ENCODE measurements at regions not wholly inside any gene's neighbourhood (a gene's known extent, or its start where the extent isn't known, plus 50 kb on each side); places are given as distances from the start of the nearest gene placed in this dataset.

- TF ChIP-seq PHF8 (conservative IDR thresholded peaks at IDR 0.05; ENCODE audit: low read depth, low read length) (no peak), SP1 (IDR thresholded peaks at IDR 0.05; ENCODE audit: low read depth, low read length) (no peak), EGR1 (IDR thresholded peaks at IDR 0.05; ENCODE audit: borderline replicate concordance, low read depth, low read length) (no peak)
Observed at GRCh38 chr10:123240776-123241175, 86.6 kb downstream of the BUB3 start (continued).

Data from H1 (cell line).